SK-N-SH (cell line): ENCODE measurements at regions not wholly inside any gene's neighbourhood (a gene's known extent, or its start where the extent isn't known, plus 50 kb on each side); places are given as distances from the start of the nearest gene placed in this dataset.

Source experiments
- CTCF ChIA-PET: fragments of 300-600, 350-600 bp; formaldehyde crosslinking; extraction: SDS; loops from one replicate; lab custom pipeline; 2021; lab: Yijun Ruan, JAX
- POLR2A ChIA-PET: fragments of 350-600 bp; sonication (Branson Sonifier 250); formaldehyde crosslinking; extraction: SDS; loops from one replicate; lab custom pipeline; 2020; ENCODE audit warnings: antibody characterized with exemption, inconsistent platforms; lab: Yijun Ruan, JAX
- DNase-seq: peaks from one replicate; pipeline ENCODE4 v3.0.0; 2012
- H2AFZ ChIP-seq: fragments of 200-600 bp; sonication (generic); 2 replicates; pipeline ENCODE4 v1.8.1; 2016; ENCODE audit warnings: antibody characterized with exemption, mild to moderate bottlenecking, low read depth
- H3F3A ChIP-seq: fragments of 200-600 bp; sonication (generic); replicated peaks from 2 replicates; pipeline ENCODE3; 2016; ENCODE audit warnings: antibody characterized with exemption, mild to moderate bottlenecking; ENCODE audit not compliant: insufficient read depth
- H3K27ac ChIP-seq, 2 experiments: fragments of 200-500 bp in 1 of 2; fragments of 200-600 bp in 1 of 2; sonication (Bioruptor generic) in 1 of 2; sonication (generic), shearing (Covaris generic) in 1 of 2; 2 replicates each; pipeline versions ENCODE4 v1.5.1 to v1.6.1; 2014 to 2016; ENCODE audit warnings: low read depth in 2 of 2, inconsistent platforms in 1 of 2, low read length in 1 of 2, mild to moderate bottlenecking in 1 of 2, mixed read lengths in 1 of 2
- H3K27me3 ChIP-seq: fragments of 200-600 bp; sonication (generic), shearing (Covaris generic); 2 replicates; pipeline ENCODE4 v1.6.1; 2016; ENCODE audit warnings: mixed run types; ENCODE audit not compliant: insufficient read depth
- H3K36me3 ChIP-seq, 2 experiments: fragments of 200-500 bp in 1 of 2; fragments of 200-600 bp in 1 of 2; sonication (Bioruptor generic) in 1 of 2; sonication (generic) in 1 of 2; replicated peaks in 1 of 2; 2 replicates each; pipeline versions ENCODE3 to v1.5.1; 2014 to 2016; ENCODE audit warnings: low read length in 1 of 2, mild to moderate bottlenecking in 1 of 2; ENCODE audit not compliant: insufficient read depth in 2 of 2, control insufficient read depth in 1 of 2
- H3K4me1 ChIP-seq, 2 experiments: fragments of 200-500 bp in 1 of 2; fragments of 200-600 bp in 1 of 2; sonication (Bioruptor generic) in 1 of 2; sonication (generic), shearing (Covaris generic) in 1 of 2; 2 replicates each; pipeline versions ENCODE4 v1.5.1 to v1.6.1; 2014 to 2016; ENCODE audit warnings: low read depth in 1 of 2, low read length in 1 of 2, mixed run types in 1 of 2; ENCODE audit not compliant: insufficient read depth in 2 of 2, control insufficient read depth in 1 of 2
- H3K4me2 ChIP-seq: fragments of 200-600 bp; sonication (generic), shearing (Covaris generic); 2 replicates; pipeline ENCODE4 v1.6.1; 2017; ENCODE audit warnings: mixed run types
- H3K4me3 ChIP-seq, 2 experiments: fragments of 200-500 bp in 1 of 2; fragments of 200-600 bp in 1 of 2; sonication (Bioruptor generic) in 1 of 2; sonication (generic), shearing (Covaris generic) in 1 of 2; 2 replicates each; pipeline versions ENCODE4 v1.5.1 to v1.8.1; 2014 to 2016; ENCODE audit warnings: low read depth in 2 of 2, inconsistent platforms in 1 of 2, low read length in 1 of 2, mild to moderate bottlenecking in 1 of 2, mixed read lengths in 1 of 2, moderate library complexity in 1 of 2
- H3K79me2 ChIP-seq: fragments of 200-600 bp; sonication (generic); 2 replicates; pipeline ENCODE4 v1.8.1; 2017; ENCODE audit warnings: mild to moderate bottlenecking; ENCODE audit not compliant: insufficient read depth
- H3K9ac ChIP-seq: fragments of 200-600 bp; sonication (generic); 2 replicates; pipeline ENCODE4 v1.6.1; 2017; ENCODE audit warnings: mixed run types
- H3K9me2 ChIP-seq: fragments of 200-600 bp; sonication (generic); 2 replicates; pipeline ENCODE4 v1.6.1; 2017; ENCODE audit warnings: mixed run types
- H3K9me3 ChIP-seq: fragments of 200-600 bp; sonication (generic); 2 replicates; pipeline ENCODE4 v1.6.1; 2017; ENCODE audit warnings: mixed run types, mild to moderate bottlenecking, moderate library complexity
- H4K20me1 ChIP-seq: fragments of 200-600 bp; sonication (generic); 2 replicates; pipeline ENCODE4 v1.6.1; 2017; ENCODE audit warnings: mild to moderate bottlenecking, mixed run types; ENCODE audit not compliant: insufficient read depth
- CHD2 ChIP-seq: fragments of 150-350 bp; IDR thresholded peaks from 2 replicates; pipeline ENCODE4 v1.6.1; 2018; ENCODE audit warnings: low read length; ENCODE audit not compliant: partially characterized antibody
- ELF1 ChIP-seq: IDR thresholded peaks from 2 replicates; pipeline ENCODE4 v1.4.0; 2012
- EP300 ChIP-seq, 2 experiments: IDR thresholded peaks; 2 replicates each; pipeline versions ENCODE4 v1.4.0 to v1.6.1; 2012; ENCODE audit warnings: borderline replicate concordance in 1 of 2, low read depth in 1 of 2, low read length in 1 of 2
- FOXJ3 ChIP-seq: sonication (generic); formaldehyde crosslinking; IDR thresholded peaks from 2 replicates; pipeline ENCODE4 v1.5.1; 2020; ENCODE audit warnings: mild to moderate bottlenecking, missing genetic modification reagents
- FOXM1 ChIP-seq: IDR thresholded peaks from 2 replicates; pipeline ENCODE4 v1.4.0; 2012; ENCODE audit warnings: low read depth, mild to moderate bottlenecking
- JUND ChIP-seq: IDR thresholded peaks from 2 replicates; pipeline ENCODE4 v1.4.0; 2012
- MAX ChIP-seq: IDR thresholded peaks from 2 replicates; pipeline ENCODE4 v1.4.0; 2012; ENCODE audit warnings: low read depth
- MXI1 ChIP-seq: IDR thresholded peaks from 2 replicates; pipeline ENCODE4 v1.6.1; 2012; ENCODE audit warnings: mild to moderate bottlenecking, low read depth, low read length, improper control_type of control experiment
- PBX3 ChIP-seq: IDR thresholded peaks from 2 replicates; pipeline ENCODE4; 2012
- RAD21 ChIP-seq: IDR thresholded peaks from 2 replicates; pipeline ENCODE4 v1.6.1; 2012; ENCODE audit warnings: mild to moderate bottlenecking, low read length
- REST ChIP-seq: IDR thresholded peaks from 2 replicates; pipeline ENCODE4 v1.6.1; 2012; ENCODE audit warnings: mild to moderate bottlenecking, low read depth, low read length, moderate library complexity
- TAF1 ChIP-seq: IDR thresholded peaks from 2 replicates; pipeline ENCODE4 v1.6.1; 2012; ENCODE audit warnings: low read depth, mild to moderate bottlenecking, low read length, moderate library complexity, borderline replicate concordance
- TCF12 ChIP-seq: IDR thresholded peaks from 2 replicates; pipeline ENCODE4 v1.4.0; 2012
- USF2 ChIP-seq: fragments of 150-350 bp; IDR thresholded peaks from 2 replicates; pipeline ENCODE4 v1.6.1; 2017; ENCODE audit warnings: antibody characterized with exemption, low read length, low read depth, borderline replicate concordance
- ZBTB33 ChIP-seq: IDR thresholded peaks from 2 replicates; pipeline ENCODE4 v1.4.0; 2012; ENCODE audit warnings: low read depth, borderline replicate concordance
- WGBS: methylation state at CpG from one replicate; pipeline ENCODE4 v1.1.6; 2017; ENCODE audit warnings: low lambda C conversion rate; 5-methylcytosine and 5-hydroxymethylcytosine counted together

- 5% methylated on average over 6 of the region's 6 CpGs for WGBS
- DNase-seq, result no peak
- ChIA-PET POLR2A (no interaction called here), CTCF (interaction anchor here (4.4 kb wide), 1 partner anchor 8 kb away, joined by 24 read pairs; no protein-coding TSS in a partner anchor)
- Histone ChIP-seq H3K79me2 (no peaks in the 10 kb centered on the region), H3K4me3 (no peak overlapping the region), H3K36me3 (no peaks in the 10 kb centered on the region), H3K4me1 (no peaks in the 10 kb centered on the region), H3K4me2 (no peak overlapping the region), H2AFZ (no peak overlapping the region), H3K27me3 (0 out of 2 replicates have a peak, but pooled peaks cover 10% of the 10 kb centered on the region), H3F3A (no peaks in the 10 kb centered on the region), H4K20me1 (no peaks in the 10 kb centered on the region), H3K9ac (no peak overlapping the region), H3K27ac (no peak overlapping the region), H3K9me2 (no peaks in the 10 kb centered on the region), H3K9me3 (no peaks in the 10 kb centered on the region)
- TF ChIP-seq USF2 (no peak), EP300 (IDR thresholded peaks at IDR 0.05; ENCODE audit: borderline replicate concordance in 1 of 2, low read depth in 1 of 2, low read length in 1 of 2) (no peak), PBX3 (no peak), MXI1 (no peak), JUND (no peak), MAX (no peak), ELF1 (no peak)
Observed at GRCh38 chr19:28641395-28641794, 571.6 kb downstream of the UQCRFS1 start.

- H4K20me1 ChIP-seq, result no peaks in the 10 kb centered on the region
- no peaks in the 10 kb centered on the region for H3K36me3 ChIP-seq
- H3K27me3 ChIP-seq, result 0 out of 2 replicates have a peak, but pooled peaks cover 10% of the 10 kb centered on the region
- H3K4me1 ChIP-seq, result no peaks in the 10 kb centered on the region
- under 1% methylated on average over 4 of the region's 4 CpGs for WGBS
- no peaks in the 10 kb centered on the region for H3K9me3 ChIP-seq
- H3K9me2 ChIP-seq, result no peaks in the 10 kb centered on the region
- no peak overlapping the region for H3K4me3 ChIP-seq
- POLR2A ChIA-PET, result no interaction called here
- H3K9ac ChIP-seq, result no peak overlapping the region
- no peaks in the 10 kb centered on the region for H3K79me2 ChIP-seq
- no peak overlapping the region for H3K27ac ChIP-seq
- H3F3A ChIP-seq, result no peaks in the 10 kb centered on the region
- no peak overlapping the region for H2AFZ ChIP-seq
- CTCF ChIA-PET, result interaction anchor here (1.2 kb wide), 1 partner anchor 16 kb away, joined by 4 read pairs; no protein-coding TSS in a partner anchor
- H3K4me2 ChIP-seq, result no peak overlapping the region
- DNase-seq, result no peak
- TF ChIP-seq RAD21, result no peak
- TF ChIP-seq CHD2, result no peak
- TF ChIP-seq JUND, result no peak
- TF ChIP-seq ELF1, result no peak
- no peak for TF ChIP-seq ZBTB33
- TF ChIP-seq TAF1, result no peak
- no peak for TF ChIP-seq USF2
- TF ChIP-seq FOXJ3 (CRISPR knock-in tag), result no peak
- no peak for TF ChIP-seq REST
- TF ChIP-seq FOXM1, result no peak
- no peak for TF ChIP-seq EP300 (IDR thresholded peaks at IDR 0.05; ENCODE audit: borderline replicate concordance in 1 of 2, low read depth in 1 of 2, low read length in 1 of 2)
- no peak for TF ChIP-seq PBX3
- no peak for TF ChIP-seq TCF12
Observed at GRCh38 chr19:28640506-28640905, 572.4 kb downstream of the UQCRFS1 start.
